ENCODE measurements at regions not wholly inside any gene's neighbourhood (a gene's known extent, or its start where the extent isn't known, plus 50 kb on each side); places are given as distances from the start of the nearest gene placed in this dataset.

DNA sequence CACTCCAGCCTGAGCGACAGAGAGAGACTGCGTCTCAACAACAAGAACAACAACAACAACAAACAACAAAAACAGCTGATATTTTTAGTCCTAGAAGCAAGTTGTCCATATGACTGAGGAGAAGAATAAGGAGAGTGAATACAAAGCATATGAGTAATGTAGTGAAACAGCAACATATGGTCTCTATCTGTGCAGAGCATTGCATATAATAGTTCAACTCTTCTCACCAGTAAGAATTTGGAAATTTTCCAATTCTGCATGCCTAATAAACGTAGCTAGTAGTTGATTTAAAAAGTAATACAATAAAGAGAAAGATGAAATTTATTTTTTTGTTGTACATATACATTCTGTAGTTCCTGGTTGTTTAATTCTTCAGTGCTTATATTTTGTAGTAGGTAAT lies 129.7 kb upstream of the FAM83B start:
- Histone ChIP-seq H3K4me3 (replicated peaks; ENCODE audit: low read depth, low read length) (no peak overlapping the region), H3K36me3 (ENCODE audit: control insufficient read depth, insufficient read depth, low read length) (no peaks in the 10 kb centered on the region), H3K27me3 (replicated peaks; ENCODE audit: control insufficient read depth, insufficient read depth, low read length) (no peaks in the 10 kb centered on the region)
- DNase-seq (ENCODE audit: extremely low read depth, insufficient read length), result no peak
- TF ChIP-seq, protein P1, sequence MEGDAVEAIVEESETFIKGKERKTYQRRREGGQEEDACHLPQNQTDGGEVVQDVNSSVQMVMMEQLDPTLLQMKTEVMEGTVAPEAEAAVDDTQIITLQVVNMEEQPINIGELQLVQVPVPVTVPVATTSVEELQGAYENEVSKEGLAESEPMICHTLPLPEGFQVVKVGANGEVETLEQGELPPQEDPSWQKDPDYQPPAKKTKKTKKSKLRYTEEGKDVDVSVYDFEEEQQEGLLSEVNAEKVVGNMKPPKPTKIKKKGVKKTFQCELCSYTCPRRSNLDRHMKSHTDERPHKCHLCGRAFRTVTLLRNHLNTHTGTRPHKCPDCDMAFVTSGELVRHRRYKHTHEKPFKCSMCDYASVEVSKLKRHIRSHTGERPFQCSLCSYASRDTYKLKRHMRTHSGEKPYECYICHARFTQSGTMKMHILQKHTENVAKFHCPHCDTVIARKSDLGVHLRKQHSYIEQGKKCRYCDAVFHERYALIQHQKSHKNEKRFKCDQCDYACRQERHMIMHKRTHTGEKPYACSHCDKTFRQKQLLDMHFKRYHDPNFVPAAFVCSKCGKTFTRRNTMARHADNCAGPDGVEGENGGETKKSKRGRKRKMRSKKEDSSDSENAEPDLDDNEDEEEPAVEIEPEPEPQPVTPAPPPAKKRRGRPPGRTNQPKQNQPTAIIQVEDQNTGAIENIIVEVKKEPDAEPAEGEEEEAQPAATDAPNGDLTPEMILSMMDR (IDR thresholded peaks at IDR 0.05; ENCODE audit: insufficient read depth, low read length, poor library complexity, severe bottlenecking), result no peak

DNA sequence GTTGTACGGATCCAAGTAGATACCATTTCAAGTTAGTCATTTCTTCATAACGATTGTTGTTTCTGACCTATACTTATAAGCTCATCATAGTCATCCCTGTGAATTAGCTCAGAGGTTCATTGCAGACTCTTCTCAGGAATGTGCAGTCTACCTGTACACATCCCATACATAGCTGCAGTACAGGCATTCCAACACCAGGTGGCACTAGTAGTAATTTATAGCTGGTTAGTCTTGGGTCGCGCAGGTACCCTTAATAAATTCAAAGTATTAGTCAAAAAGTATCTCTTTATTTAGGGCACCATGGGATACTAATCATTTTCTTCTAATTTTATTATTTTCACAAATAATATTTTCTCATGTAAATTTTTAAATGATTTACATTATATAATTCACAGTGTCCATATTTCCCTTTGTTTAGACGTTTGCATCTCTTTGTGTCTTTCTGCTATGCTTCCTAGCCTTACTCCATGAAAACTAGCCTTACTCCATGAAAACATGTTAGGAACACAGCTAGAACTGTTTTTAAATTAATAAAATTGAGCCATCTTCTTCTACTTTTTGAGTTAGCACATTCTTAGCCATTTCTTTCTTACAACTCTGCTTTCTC lies 128.6 kb upstream of the FAM83B start:
- Histone ChIP-seq H3K4me3 (replicated peaks; ENCODE audit: low read depth, low read length) (no peak overlapping the region), H3K36me3 (ENCODE audit: control insufficient read depth, insufficient read depth, low read length) (no peaks in the 10 kb centered on the region), H3K27me3 (replicated peaks; ENCODE audit: control insufficient read depth, insufficient read depth, low read length) (no peaks in the 10 kb centered on the region)
- TF ChIP-seq, protein P1 (IDR thresholded peaks at IDR 0.05; ENCODE audit: insufficient read depth, low read length, poor library complexity, severe bottlenecking), result peak; percentile 83
- DNase-seq (ENCODE audit: extremely low read depth, insufficient read length), result no peak

DNA sequence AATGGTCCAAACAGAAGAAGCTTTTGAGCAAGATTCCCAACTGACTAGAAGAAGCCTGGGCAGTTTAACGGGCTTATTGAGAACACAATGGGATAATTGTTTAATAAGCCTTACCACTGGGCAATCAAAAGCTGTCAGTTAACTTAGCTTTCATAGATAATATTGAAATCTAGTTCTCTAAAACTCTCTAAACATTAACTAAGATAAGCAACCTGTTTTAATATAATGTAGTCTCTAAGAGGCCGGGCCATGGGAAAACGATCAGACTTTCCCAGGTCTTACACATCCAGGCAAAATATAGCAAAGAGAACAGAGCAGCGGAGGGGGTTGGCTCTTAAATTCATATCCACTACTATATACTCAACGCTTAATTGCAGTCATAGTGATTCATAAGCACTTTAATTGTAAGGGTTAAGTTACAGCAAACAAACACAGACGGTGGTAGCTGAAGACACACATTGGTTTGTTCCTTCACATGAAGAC lies 128.0 kb upstream of the FAM83B start:
- Histone ChIP-seq H3K36me3 (ENCODE audit: control insufficient read depth, insufficient read depth, low read length) (no peaks in the 10 kb centered on the region), H3K4me3 (replicated peaks; ENCODE audit: low read depth, low read length) (no peak overlapping the region), H3K27me3 (replicated peaks; ENCODE audit: control insufficient read depth, insufficient read depth, low read length) (no peaks in the 10 kb centered on the region)
- TF ChIP-seq, protein P1 (IDR thresholded peaks at IDR 0.05; ENCODE audit: insufficient read depth, low read length, poor library complexity, severe bottlenecking), result no peak
- DNase-seq (ENCODE audit: extremely low read depth, insufficient read length), result no peak

DNA sequence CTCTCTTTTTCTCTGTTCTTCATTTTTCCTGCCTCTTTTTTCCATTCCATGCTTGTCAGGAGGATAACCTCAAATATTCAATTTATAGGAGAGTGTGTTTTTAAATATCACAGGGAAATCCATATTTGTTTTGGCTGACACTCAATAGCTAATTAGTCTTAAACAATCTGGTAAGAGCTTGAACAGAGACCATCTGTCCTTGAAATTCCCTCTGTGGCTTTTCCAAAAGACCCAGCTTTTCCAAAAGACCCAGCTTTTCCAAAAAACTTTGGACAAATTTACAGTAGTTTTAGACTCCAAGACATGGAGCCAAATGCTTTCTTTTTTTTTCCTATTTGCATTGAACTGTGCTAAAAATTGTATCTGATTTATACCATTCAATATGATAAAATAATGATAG lies 127.4 kb upstream of the FAM83B start:
- no peak for DNase-seq (ENCODE audit: extremely low read depth, insufficient read length)
- Histone ChIP-seq H3K36me3 (ENCODE audit: control insufficient read depth, insufficient read depth, low read length) (no peaks in the 10 kb centered on the region), H3K27me3 (replicated peaks; ENCODE audit: control insufficient read depth, insufficient read depth, low read length) (no peaks in the 10 kb centered on the region), H3K4me3 (replicated peaks; ENCODE audit: low read depth, low read length) (no peak overlapping the region)
- TF ChIP-seq, protein P1 (IDR thresholded peaks at IDR 0.05; ENCODE audit: insufficient read depth, low read length, poor library complexity, severe bottlenecking), result no peak

DNA sequence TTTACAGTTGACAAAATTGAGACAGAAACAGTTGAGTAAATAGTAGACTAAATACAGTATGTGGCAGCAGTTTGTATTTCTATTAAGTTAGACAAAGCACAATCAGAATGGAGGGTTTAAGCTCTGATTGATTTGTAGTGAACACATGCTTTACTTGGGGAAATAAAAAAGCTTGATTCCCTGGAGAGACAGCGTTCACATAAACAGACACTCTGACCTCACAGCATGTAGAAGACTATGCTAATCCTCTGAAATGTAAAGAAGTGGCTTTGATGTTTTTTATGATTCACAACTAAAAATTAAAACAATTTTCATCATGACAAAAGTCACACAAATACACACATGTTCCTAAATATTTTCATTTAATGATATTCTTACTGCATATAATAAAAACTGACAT lies 126.9 kb upstream of the FAM83B start:
- Histone ChIP-seq H3K4me3 (replicated peaks; ENCODE audit: low read depth, low read length) (no peak overlapping the region), H3K27me3 (replicated peaks; ENCODE audit: control insufficient read depth, insufficient read depth, low read length) (no peaks in the 10 kb centered on the region), H3K36me3 (ENCODE audit: control insufficient read depth, insufficient read depth, low read length) (no peaks in the 10 kb centered on the region)
- TF ChIP-seq, protein P1 (IDR thresholded peaks at IDR 0.05; ENCODE audit: insufficient read depth, low read length, poor library complexity, severe bottlenecking), result no peak
- no peak for DNase-seq (ENCODE audit: extremely low read depth, insufficient read length)

DNA sequence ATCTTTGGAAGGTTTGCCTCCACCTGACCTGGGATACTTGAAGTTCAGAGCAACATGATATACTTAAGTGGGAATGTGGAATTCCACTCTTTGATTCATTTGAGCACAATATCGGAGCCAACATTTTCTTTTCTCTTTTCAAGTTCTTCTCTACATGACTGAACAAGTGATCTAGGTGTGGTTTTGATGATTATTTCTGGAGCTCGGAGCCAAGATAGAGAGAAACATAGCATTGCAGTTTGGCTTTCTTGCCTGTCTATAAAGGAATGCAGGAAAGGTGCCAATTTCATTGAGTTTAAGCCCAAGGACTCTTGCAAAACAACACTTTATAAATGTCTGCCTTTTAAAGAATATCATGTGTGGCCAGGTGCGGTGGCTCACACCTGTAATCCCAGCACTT lies 124.2 kb upstream of the FAM83B start:
- TF ChIP-seq, protein P1 (IDR thresholded peaks at IDR 0.05; ENCODE audit: insufficient read depth, low read length, poor library complexity, severe bottlenecking), result no peak
- DNase-seq (ENCODE audit: extremely low read depth, insufficient read length), result no peak
- no peak overlapping the region for H3K4me3 ChIP-seq (replicated peaks; ENCODE audit: low read depth, low read length)
- no peaks in the 10 kb centered on the region for H3K36me3 ChIP-seq (ENCODE audit: control insufficient read depth, insufficient read depth, low read length)
- no peaks in the 10 kb centered on the region for H3K27me3 ChIP-seq (replicated peaks; ENCODE audit: control insufficient read depth, insufficient read depth, low read length)

Data from GM06990 (cell line).